ENCODE measurements at regions not wholly inside any gene's neighbourhood (a gene's known extent, or its start where the extent isn't known, plus 50 kb on each side); places are given as distances from the start of the nearest gene placed in this dataset.

- TF ChIP-seq CTCF (IDR thresholded peaks at IDR 0.05), result no peak
- TF ChIP-seq POLR2A (IDR thresholded peaks at IDR 0.05), result no peak
These were observed 134.2 kb upstream of the IPO9 start for GRCh38 chr1:201694608-201695335.

Data from thyroid gland (tissue), 4 donors.